VCaP (cell line): ENCODE measurements at regions not wholly inside any gene's neighbourhood (a gene's known extent, or its start where the extent isn't known, plus 50 kb on each side); places are given as distances from the start of the nearest gene placed in this dataset.

Experiments used
- H3K27ac ChIP-seq: fragments of 450-650 bp; 2 replicates; pipeline ENCODE4 v1.5.1; 2017
- CTCF ChIP-seq: fragments of 450-650 bp; conservative IDR thresholded peaks from 2 replicates; pipeline ENCODE4 v1.5.1; 2017; ENCODE audit warnings: mild to moderate bottlenecking, moderate library complexity

- peak overlapping the region; percentile 95 for H3K27ac ChIP-seq
- peak; percentile 84 for TF ChIP-seq CTCF
These were observed 52.2 kb upstream of the SEC14L1 start for GRCh38 chr17:77088455-77089123.

- TF ChIP-seq CTCF = no peak
- H3K27ac ChIP-seq = peak overlapping the region; percentile 95
These were observed 51.7 kb upstream of the SEC14L1 start for GRCh38 chr17:77089124-77089490.

- peak overlapping the region; percentile 95 for H3K27ac ChIP-seq
These were observed 50.8 kb upstream of the SEC14L1 start for GRCh38 chr17:77089949-77090348.

- H3K27ac ChIP-seq = peak overlapping the region; percentile 95; the same call in 1 of the 2 replicates
- TF ChIP-seq CTCF = no peak
These were observed 50.3 kb upstream of the SEC14L1 start for GRCh38 chr17:77090476-77090875.
